ENCODE measurements at regions not wholly inside any gene's neighbourhood (a gene's known extent, or its start where the extent isn't known, plus 50 kb on each side); places are given as distances from the start of the nearest gene placed in this dataset.

DNA sequence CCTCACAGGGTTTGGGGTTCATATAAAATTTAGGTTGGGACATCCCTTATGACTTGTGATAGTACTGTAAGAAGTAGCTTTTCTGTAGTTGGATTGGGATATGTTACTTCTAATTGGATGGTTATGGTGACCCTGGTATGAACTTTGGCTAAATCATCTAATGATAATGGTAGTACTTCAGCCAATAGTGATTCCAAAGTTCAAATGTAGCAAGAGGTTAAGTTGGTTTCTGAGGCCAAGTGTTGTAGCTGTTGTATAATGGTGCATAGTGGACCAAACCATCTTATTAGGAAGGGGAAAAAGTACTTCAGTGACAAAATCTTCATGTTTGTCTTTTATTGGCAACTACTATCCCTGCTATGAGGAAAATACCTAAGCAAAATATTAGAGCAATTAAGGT lies 542.1 kb upstream of the IGFBP3 start:
- no peak for DNase-seq (ENCODE audit: low spot score)

DNA sequence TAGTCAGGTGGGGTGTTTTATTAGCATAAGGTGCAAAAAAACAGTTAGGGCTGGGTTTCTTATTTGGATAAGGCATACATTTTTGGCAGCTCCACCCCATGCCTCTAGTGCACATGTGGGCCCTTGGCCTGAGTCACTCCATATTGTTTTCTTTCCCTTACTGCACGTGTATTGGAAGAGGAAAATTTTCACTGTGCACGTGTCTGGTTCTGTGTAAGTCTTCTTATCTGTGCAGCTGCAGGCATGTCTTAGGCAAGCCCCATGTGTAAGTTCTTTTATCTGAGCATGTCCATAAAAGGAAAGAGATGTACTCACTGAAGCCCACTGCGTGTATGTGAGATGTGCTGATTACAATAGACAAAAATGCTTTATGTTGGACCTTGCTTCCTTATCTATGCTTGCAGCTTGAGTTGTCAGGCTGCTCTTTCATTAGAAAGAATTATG lies 540.3 kb upstream of the IGFBP3 start:
- no peak for DNase-seq (ENCODE audit: low spot score)

DNA sequence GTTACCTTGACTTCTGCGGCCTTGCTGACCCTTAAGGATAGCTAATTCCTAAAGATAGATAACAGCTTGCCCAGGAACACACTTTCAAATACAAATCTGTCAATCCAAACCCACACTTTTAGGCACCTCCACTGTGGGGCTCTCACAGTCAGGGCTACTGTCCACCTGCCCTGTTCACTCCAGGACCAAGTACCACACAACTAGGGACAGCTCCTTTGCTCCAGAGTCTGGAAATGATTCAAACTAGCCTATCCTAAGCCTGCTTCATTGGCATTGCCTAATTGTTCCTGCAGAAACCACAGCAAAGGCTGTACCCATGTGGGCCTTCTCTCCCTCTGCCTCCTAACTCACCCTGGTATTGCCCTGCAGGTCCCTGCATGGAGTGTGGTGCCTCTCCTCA lies 538.9 kb upstream of the IGFBP3 start:
- DNase-seq (ENCODE audit: low spot score): no peak

DNA sequence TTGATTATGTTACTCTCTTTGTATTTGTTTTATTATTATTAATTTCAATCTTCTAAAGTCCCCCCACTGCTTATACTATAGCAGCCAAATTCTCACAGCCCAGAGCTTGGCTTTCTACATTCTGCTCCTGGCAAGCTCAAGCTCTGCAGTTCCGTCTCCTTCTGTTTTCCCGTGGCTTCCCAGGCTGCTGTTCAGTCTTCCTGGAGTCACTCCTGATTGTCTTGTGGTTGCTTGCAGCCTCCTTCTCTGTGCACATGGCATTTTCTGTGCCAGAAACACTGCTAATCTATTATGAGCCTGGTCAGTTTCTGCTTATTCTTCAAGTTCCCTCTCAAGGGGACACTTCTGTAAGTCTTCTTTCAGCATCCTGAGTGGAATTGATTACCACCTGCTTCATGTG lies 533.7 kb upstream of the IGFBP3 start:
- no peak for DNase-seq (ENCODE audit: low spot score)

DNA sequence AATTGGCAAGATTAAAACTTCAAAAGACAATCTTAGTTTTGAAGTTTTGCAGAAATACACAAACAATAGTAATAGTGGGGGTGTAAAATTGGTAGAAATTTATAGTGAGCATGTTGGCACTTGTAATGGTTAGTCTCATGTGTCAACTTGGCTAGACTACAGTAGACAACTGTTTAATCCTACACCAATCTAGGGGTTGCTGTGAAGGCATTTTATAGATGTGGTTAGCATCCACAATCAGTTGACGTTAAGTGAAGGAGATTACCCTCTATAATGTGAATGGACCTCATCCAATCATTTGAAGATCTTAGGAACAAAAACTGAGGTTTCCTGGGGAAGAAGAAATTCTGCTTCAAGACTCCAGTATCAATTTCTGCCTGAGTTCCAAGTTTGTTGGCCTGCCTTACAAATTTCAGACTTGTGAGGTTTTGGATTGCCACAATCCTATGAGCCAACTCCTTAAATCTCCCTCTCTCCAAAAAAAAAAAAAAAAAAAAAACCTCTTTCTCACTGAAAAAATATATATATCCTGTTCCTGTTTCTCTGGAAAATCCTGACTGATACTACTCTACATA lies 531.6 kb upstream of the IGFBP3 start:
- DNase-seq (ENCODE audit: low spot score): no peak

DNA sequence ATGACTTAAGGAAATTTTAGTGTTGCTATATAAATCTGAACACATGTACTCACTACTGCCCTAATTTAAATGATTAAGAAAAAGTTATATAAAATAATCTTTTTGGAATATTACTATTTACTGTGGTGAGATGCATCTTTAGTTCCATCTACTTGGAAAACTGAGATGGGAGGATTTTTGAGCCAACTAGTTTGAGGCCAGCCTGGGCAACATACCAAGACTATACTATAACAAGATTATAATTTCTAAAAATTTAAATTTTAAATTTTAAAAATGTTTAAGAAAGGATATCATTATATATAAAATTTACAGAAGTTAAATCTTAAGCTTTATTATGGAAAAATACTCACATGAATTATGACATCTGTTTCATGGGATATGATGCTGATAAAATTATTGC lies 530.8 kb upstream of the IGFBP3 start:
- no peak for DNase-seq (ENCODE audit: low spot score)

DNA sequence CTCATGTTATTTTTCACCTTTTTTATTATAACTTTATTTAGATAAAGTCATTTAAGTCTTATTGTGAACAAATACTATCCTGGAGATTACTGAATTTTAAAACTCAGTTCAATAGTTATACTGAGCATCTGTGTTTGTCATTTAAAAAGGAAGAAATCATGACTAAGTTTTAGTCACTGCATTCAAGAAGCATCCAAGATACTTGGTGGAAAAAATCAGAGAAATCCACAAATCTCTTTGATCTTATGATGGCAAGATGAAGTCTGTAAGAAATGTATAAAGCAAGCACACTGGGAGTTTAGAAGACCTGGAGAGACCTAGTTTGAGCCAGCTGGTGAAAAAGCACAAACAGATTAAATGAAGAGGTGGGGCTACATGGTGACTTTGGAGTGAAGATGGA lies 529.8 kb upstream of the IGFBP3 start:
- no peak for DNase-seq (ENCODE audit: low spot score)

DNA sequence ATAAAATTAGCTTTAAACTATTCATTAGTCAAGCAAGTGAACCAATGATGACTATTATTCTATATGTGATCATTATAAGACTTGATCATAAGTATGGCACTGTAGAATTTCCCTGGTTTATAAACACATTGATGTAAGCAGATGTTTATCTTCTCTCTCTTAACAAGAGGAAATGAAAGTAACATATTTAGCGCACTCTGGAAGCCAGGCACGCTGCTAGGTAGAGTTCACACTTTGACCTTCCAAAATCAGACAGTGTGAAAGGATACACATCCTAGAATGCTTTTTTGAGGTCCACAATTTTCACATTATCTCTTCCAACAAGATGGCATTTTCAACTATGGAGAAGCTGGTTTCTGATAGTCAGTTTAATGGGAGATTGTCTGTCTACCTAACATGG lies 529.4 kb upstream of the IGFBP3 start:
- DNase-seq (ENCODE audit: low spot score): no peak

DNA sequence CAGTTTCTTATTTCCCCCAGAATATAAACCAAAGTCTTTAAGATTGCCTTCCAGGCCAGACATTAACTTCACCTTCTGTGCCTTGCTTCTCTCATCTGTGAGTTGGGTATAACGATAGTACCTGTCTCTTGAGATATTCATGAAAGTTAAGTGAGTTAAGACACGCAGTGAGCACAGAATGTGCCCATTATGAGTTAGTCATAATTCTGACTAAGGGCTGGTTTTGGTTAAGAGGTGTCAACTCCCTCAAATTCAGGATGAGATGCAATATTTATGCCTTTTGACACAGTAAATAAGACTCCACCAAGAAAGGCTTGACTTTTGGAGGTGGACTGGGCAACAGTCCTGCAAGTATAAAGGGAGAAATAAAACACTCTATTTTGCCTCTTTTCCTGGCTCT lies 528.7 kb upstream of the IGFBP3 start:
- DNase-seq (ENCODE audit: low spot score): no peak

DNA sequence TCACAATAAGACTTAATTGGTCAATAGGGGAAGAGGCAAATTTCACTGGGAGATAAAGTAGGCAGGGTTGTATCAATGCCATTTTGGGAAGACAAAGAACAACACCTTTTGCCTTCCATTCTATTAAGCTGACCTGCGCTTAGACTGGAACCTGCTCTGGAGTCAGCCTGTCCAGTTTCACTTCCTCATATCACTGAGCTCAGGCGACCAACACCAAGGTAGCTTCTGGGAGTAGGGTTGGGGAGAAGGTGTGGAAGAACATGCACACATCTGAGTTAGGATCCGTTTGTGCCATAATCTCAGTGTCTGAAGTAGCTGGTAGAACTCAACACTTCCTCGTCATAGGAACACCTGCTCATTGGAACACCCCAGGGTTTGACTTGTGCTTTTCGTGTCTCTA lies 527.4 kb upstream of the IGFBP3 start:
- DNase-seq (ENCODE audit: low spot score): no peak

DNA sequence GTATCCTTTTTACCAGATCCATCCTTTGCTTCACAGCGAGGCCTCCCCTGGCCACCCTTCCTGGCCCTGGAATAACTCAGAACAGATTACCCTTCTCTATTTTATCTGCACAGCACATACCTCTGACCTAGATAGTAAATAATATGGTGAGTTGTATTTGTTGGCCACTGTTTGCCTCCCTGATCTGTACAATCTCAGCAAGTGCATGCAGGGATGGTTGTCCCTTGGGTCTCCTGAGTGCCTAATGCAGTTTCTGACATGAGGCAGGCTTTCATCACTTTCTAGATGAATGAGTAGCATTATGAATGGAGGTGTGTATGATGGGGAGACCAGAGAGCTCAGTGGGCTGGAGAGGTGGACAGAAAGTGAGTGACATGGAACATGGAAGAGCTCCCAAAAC lies 525.1 kb upstream of the IGFBP3 start:
- no peak for DNase-seq (ENCODE audit: low spot score)

DNA sequence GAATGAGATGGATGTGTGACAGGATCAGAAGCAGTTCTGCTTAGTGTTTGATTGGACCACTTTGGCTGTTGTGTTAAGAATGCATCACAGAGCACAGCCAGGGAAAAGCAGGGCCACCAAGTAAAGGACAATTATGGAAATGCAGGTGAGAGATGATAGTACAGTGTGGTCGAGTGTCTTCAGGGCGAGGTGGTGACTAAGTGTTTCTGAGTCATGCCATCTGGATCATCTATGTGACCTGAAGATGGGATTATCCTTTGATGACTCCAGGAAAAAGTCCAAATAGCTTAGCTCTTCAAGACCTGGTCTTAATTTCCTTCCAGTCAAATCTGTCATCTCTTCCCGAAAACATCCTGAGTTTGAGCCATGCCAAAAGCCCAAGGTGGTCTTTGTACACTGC lies 523.2 kb upstream of the IGFBP3 start:
- DNase-seq (ENCODE audit: low spot score): no peak

DNA sequence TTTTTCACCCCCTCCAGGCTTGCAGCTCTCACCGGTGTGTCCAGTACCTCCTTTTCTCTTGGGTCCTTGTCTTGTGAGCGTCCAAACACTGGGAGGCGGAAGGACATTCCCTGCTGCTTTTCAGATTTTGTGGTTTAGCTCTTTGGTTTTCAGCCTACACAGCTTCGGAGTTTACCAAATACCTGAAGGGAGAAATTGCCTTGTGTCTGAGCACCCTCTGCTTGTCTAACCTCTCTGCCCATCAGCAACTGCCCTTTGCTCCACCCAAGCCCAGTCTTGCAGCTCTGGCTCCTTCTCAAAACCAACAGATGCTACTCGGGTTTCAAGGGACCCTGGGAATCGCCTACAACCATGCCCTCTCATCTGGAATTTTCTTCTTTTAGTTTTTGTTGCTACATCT lies 519.1 kb upstream of the IGFBP3 start:
- no peak for DNase-seq (ENCODE audit: low spot score)

DNA sequence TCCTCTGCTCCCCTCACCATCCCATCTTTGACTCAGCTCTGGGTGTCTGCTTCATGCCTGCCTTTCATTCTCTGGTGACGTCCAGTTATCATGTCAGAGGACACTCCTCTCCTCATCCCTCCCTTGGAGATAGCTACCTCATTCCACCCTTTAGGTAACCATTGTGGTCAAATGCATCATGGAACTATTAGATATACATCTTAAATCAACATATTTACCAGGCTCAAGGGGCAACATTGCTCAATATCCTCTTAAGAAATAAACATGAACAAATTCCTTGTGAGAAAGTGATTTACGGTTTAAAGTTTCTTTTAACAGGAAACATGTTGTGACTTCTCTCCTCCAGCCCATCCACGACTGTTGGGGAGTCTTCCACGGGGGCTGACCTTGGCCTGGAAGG lies 511.6 kb upstream of the IGFBP3 start:
- DNase-seq (ENCODE audit: low spot score): no peak

DNA sequence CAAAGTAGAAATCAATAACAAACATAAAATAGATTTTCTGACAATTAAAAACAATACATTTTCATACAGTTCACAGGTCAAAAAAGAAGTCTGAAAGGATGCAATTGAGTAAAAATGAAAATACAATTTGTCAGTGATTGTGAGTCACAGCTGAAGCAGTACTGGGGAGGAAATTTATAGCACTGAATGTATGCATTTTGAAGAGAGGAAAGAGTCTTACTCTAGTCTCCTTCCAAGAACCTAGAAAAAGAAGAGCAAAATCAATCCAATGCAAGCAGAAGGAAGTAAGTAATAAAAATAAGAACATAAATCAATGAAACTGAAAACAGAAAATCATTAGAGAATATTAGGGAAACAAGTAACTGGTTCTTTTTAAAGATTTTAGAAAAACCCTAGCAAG lies 507.2 kb upstream of the IGFBP3 start:
- no peak for DNase-seq (ENCODE audit: low spot score)

DNA sequence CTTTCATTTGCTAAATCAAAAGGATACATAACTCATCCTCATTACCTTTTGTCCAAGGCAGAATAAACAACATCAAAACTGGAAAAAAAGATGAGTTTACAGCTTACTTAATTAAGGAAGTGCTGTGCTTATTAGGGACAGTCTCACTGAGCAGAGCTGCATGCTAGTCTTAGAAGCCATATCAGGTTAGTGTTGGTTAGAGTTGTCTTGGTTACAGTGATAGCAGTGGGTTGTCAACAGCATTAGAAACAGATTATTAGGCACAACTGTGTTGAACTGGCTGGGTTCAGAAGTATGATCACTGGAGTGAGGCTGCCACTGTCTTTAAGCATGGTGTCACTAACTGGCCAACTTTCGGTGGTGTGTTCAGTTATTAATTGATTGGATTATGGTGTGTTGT lies 503.9 kb upstream of the IGFBP3 start:
- no peak for DNase-seq (ENCODE audit: low spot score)

DNA sequence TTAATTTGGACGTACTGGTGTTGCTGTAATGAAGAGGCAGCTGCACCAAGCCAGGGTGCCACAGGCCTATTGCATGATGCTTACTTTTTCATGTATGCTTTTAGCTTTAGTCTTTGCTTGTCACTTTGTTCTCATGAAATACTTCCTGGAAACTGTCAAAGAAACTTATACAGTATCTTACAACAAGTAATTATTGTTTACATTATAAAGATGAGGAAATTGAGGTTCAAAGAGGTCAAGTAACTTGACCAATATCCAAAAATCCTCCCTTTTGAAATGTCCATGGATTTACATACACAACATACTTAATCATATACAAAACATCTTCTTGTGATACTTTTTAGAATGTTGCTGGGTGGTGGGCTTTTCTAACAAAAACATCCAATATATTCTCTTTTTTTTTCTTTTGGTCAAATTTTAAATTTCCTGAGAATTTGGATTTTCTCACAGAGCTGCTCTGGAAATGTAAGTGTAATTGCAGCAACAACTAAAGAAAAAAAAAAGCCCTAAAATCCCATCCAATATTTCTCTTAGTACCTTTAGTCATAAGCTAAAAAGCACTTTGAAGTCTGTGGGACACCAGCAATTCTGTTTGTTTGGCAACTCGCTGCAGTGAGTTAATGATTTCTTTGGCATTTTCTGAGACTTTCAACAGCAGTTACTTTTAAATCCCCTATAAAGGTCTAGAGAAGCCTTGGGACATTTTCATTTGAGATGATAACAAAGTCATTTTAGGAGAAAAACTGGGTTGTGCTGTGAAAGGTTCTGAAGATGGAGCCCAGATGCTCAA lies 500.6 kb upstream of the IGFBP3 start:
- DNase-seq (ENCODE audit: low spot score): no peak

DNA sequence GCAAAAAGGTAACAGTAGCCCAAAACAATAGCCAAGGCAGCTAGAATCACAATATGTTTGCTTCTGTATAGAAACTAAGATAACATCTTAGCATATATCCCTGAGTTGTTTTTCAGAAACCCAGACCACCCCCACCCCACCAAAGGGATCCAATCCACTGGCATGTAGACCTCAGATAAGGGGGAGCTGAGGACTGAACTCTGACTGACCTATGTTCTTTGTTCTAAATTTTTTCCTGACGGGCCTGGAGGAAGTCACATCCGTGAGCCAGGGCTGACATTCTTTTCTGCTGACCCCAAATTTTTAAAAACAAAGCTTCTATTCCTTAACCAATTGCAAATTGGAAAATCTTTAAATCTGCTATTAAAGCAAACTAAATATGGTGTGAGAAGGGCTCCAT lies 493.9 kb upstream of the IGFBP3 start:
- no peak for DNase-seq (ENCODE audit: low spot score)

DNA sequence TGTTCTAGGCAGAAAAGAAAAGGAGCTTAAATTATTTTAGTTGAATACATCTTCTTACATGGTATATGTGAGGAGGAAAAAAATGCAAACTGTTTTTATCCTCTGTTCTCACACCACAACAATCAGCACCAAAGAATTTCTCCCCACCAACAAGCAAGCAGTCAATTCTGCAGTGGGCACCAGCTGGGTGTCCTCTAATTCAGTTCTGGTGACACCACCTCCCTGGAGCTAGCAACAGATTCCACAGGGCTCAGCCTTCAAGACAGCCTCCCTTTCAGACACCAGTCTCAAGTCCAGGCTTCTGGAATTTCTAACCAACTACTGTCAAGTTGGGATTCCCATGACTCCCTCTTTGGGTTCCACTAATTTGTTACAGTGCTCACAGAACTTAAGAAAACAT lies 490.2 kb upstream of the IGFBP3 start:
- no peak for DNase-seq (ENCODE audit: low spot score)

DNA sequence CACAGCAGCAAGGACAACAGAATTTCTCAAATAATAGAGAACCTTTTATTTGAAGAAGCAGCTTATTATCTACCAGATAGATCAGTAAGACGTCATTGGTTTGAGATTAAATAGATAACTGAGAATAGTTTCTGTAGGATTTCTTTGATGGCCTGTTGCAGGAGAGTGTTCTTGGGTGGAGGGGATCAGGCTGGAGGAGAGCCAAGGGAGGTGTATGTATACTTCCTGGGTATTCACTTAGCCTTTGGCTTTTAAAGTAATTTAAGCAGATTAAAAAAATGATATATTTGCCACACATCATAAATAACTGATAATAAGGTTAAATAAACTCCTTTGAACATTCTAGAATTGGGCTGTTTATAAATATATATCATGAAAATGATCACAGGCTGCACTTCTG lies 486.1 kb upstream of the IGFBP3 start:
- DNase-seq (ENCODE audit: low spot score): no peak

DNA sequence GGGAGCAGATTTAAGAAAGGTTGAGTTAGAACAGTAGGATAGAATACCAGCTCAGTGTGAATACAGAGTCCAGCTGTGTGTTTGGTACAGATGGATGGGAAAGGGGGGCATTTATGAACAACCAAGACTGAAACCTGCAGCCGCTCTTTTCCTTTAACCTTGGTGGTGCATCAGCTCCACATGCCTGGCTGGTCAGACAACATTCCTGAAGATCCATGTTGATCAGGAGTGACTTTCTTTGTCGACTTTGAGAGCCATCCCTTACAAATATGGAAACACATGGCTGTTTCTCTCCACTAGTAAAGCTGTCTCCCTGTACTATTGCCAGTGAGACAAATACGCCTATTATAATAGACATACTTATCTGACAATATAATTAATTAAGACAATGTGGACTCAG lies 476.5 kb upstream of the IGFBP3 start:
- no peak for DNase-seq (ENCODE audit: low spot score)

DNA sequence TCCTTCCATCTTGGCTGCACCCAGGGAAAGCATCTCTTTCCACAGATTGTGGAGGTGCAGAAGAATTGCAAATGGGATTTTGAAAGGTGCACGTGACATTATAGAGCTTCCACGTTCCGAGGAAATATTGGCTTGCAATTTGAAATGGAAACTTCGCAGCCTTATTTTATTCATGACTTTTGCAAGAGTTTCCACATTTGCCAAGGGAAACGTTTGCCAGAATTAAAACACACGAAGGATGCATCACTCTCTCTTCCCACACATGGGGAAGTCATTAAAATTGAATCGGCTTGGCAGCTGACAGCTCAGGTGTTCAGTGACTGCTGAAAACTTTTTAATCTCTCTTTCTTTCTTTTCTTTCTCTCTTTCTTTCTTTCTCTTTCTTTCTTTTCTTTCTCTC lies 475.4 kb upstream of the IGFBP3 start:
- DNase-seq (ENCODE audit: low spot score): no peak

DNA sequence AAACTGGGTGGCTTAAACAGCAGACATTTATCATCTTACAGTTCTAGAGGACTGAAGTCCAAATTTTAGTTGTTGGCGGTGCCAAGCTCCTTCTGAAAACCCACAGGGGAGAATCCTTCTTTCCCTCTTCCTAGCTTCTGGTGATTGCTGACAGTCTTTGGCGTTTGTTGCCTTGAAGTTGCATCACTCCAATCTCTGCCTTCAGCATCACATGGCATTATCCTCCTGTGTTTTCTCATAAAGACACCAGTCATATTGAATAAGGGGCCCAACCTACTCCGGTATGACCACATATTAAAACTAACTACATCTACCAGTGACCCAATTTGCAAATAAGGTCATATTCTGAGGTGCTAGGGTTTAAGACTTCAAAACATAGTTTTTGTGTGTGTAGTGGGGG lies 472.1 kb upstream of the IGFBP3 start:
- DNase-seq (ENCODE audit: low spot score): no peak
